GM19397 (cell line): ENCODE measurements at regions not wholly inside any gene's neighbourhood (a gene's known extent, or its start where the extent isn't known, plus 50 kb on each side); places are given as distances from the start of the nearest gene placed in this dataset.

ENCODE experiments used
- ATAC-seq: cut with Tn5 transposase; IDR thresholded peaks from one replicate; pipeline ENCODE4 v1.9.1; 2021; ENCODE audit warnings: mild to moderate bottlenecking, moderate library complexity; ENCODE audit not compliant: unreplicated experiment

- no peak for ATAC-seq
Measured at GRCh38 chr20:6576726-6577125, 190.8 kb upstream of the BMP2 start.

- ATAC-seq, result no peak
Measured at GRCh38 chr20:6575912-6576401, 191.5 kb upstream of the BMP2 start.

- no peak for ATAC-seq
Measured at GRCh38 chr20:6566821-6567220, 200.7 kb upstream of the BMP2 start.

- no peak for ATAC-seq
Measured at GRCh38 chr20:6562111-6562510, 205.4 kb upstream of the BMP2 start.

- no peak for ATAC-seq
Measured at GRCh38 chr20:6560978-6561377, 206.5 kb upstream of the BMP2 start.

GRCh38 chr20:6559791-6560190 is 207.7 kb upstream of the BMP2 start:
- ATAC-seq, result no peak

GRCh38 chr20:6558341-6558740 is 209.1 kb upstream of the BMP2 start:
- ATAC-seq, result no peak

GRCh38 chr20:6533761-6534479 is 233.6 kb upstream of the BMP2 start:
- ATAC-seq, result no peak

- no peak for ATAC-seq
Measured at GRCh38 chr20:6533351-6533750, 234.1 kb upstream of the BMP2 start.

GRCh38 chr20:6530779-6531315 is 236.6 kb upstream of the BMP2 start:
- ATAC-seq, result no peak

GRCh38 chr20:6530254-6530653 is 237.2 kb upstream of the BMP2 start:
- ATAC-seq, result no peak

GRCh38 chr20:6525447-6526303 is 241.8 kb upstream of the BMP2 start:
- ATAC-seq, result no peak

GRCh38 chr20:6524305-6524704 is 243.2 kb upstream of the BMP2 start:
- no peak for ATAC-seq

GRCh38 chr20:6519556-6519955 is 247.9 kb upstream of the BMP2 start:
- ATAC-seq, result no peak

- ATAC-seq, result no peak
Measured at GRCh38 chr20:6515261-6515660, 252.2 kb upstream of the BMP2 start.

GRCh38 chr20:6513599-6513998 is 253.9 kb upstream of the BMP2 start:
- ATAC-seq, result no peak

GRCh38 chr20:6509374-6509773 is 258.1 kb upstream of the BMP2 start:
- ATAC-seq, result no peak

- no peak for ATAC-seq
Measured at GRCh38 chr20:6506906-6507305, 260.6 kb upstream of the BMP2 start.

- ATAC-seq, result no peak
Measured at GRCh38 chr20:6504826-6505225, 262.7 kb upstream of the BMP2 start.

GRCh38 chr20:6504179-6504578 is 263.3 kb upstream of the BMP2 start:
- no peak for ATAC-seq

GRCh38 chr20:6502999-6503398 is 264.5 kb upstream of the BMP2 start:
- no peak for ATAC-seq

- ATAC-seq, result no peak
Measured at GRCh38 chr20:6502219-6502618, 265.3 kb upstream of the BMP2 start.
